ENCODE measurements at regions not wholly inside any gene's neighbourhood (a gene's known extent, or its start where the extent isn't known, plus 50 kb on each side); places are given as distances from the start of the nearest gene placed in this dataset.

GRCh38 chr11:81895258-81895657 is 838.4 kb downstream of the FAM181B start (continued):
- TF ChIP-seq CSRNP3 (CRISPR knock-in tag; IDR thresholded peaks at IDR 0.05) = no peak
- TF ChIP-seq ZNF70 (CRISPR knock-in tag; IDR thresholded peaks at IDR 0.05) = no peak
- TF ChIP-seq PATZ1 (CRISPR knock-in tag; IDR thresholded peaks at IDR 0.05; ENCODE audit: borderline replicate concordance) = no peak
- no peak for TF ChIP-seq RARB (CRISPR knock-in tag; IDR thresholded peaks at IDR 0.05)
- no peak for TF ChIP-seq SNAI2 (CRISPR knock-in tag; IDR thresholded peaks at IDR 0.05)
- no peak for TF ChIP-seq BACH2 (CRISPR knock-in tag; IDR thresholded peaks at IDR 0.05; ENCODE audit: borderline replicate concordance)
- TF ChIP-seq ZC3H10 (CRISPR knock-in tag; IDR thresholded peaks at IDR 0.05) = no peak
- no peak for TF ChIP-seq ARNTL (CRISPR knock-in tag; IDR thresholded peaks at IDR 0.05; ENCODE audit: borderline replicate concordance, low read depth)

- no peak for ATAC-seq
Observed at GRCh38 chr11:81892770-81893635, 840.7 kb downstream of the FAM181B start.

GRCh38 chr11:81888391-81888790 is 845.3 kb downstream of the FAM181B start:
- no peak for TF ChIP-seq TSHZ2 (CRISPR knock-in tag; IDR thresholded peaks at IDR 0.05)
- ATAC-seq = no peak

More at GRCh38 chr11:81892770-81893635, 840.7 kb downstream of the FAM181B start:
- TF ChIP-seq ZFP3 (CRISPR knock-in tag; IDR thresholded peaks at IDR 0.05) (no peak), TOX (CRISPR knock-in tag; IDR thresholded peaks at IDR 0.05; ENCODE audit: borderline replicate concordance) (no peak), SNAI2 (CRISPR knock-in tag; IDR thresholded peaks at IDR 0.05) (no peak), GLIS3 (CRISPR knock-in tag; IDR thresholded peaks at IDR 0.05) (no peak), RARB (CRISPR knock-in tag; IDR thresholded peaks at IDR 0.05) (no peak), ISL1 (CRISPR knock-in tag; IDR thresholded peaks at IDR 0.05) (no peak), ZC3H10 (CRISPR knock-in tag; IDR thresholded peaks at IDR 0.05) (no peak), CSRNP3 (CRISPR knock-in tag; IDR thresholded peaks at IDR 0.05) (no peak), POU6F1 (CRISPR knock-in tag; IDR thresholded peaks at IDR 0.05; ENCODE audit: borderline replicate concordance, low read depth) (no peak), PPARA (CRISPR knock-in tag; IDR thresholded peaks at IDR 0.05; ENCODE audit: borderline replicate concordance) (no peak)

- ATAC-seq = no peak
- no peak for TF ChIP-seq ARNTL (CRISPR knock-in tag; IDR thresholded peaks at IDR 0.05; ENCODE audit: borderline replicate concordance, low read depth)
- no peak for TF ChIP-seq ISL1 (CRISPR knock-in tag; IDR thresholded peaks at IDR 0.05)
- no peak for TF ChIP-seq ZNF70 (CRISPR knock-in tag; IDR thresholded peaks at IDR 0.05)
- TF ChIP-seq ESRRG (CRISPR knock-in tag; IDR thresholded peaks at IDR 0.05) = no peak
- TF ChIP-seq ZNF8 (CRISPR knock-in tag; IDR thresholded peaks at IDR 0.05) = no peak
- TF ChIP-seq ZFP30 (CRISPR knock-in tag; IDR thresholded peaks at IDR 0.05) = no peak
- TF ChIP-seq CSRNP3 (CRISPR knock-in tag; IDR thresholded peaks at IDR 0.05) = no peak
- TF ChIP-seq SNAI2 (CRISPR knock-in tag; IDR thresholded peaks at IDR 0.05) = no peak
- TF ChIP-seq POU6F1 (CRISPR knock-in tag; IDR thresholded peaks at IDR 0.05; ENCODE audit: borderline replicate concordance, low read depth) = no peak
- no peak for TF ChIP-seq TSHZ2 (CRISPR knock-in tag; IDR thresholded peaks at IDR 0.05)
Observed at GRCh38 chr11:81887671-81888070, 846.0 kb downstream of the FAM181B start.

Data from SK-N-SH treated with all-trans-retinoic acid at 6 μM for 48 hours (cell line).